ENCODE measurements at regions not wholly inside any gene's neighbourhood (a gene's known extent, or its start where the extent isn't known, plus 50 kb on each side); places are given as distances from the start of the nearest gene placed in this dataset.

DNA sequence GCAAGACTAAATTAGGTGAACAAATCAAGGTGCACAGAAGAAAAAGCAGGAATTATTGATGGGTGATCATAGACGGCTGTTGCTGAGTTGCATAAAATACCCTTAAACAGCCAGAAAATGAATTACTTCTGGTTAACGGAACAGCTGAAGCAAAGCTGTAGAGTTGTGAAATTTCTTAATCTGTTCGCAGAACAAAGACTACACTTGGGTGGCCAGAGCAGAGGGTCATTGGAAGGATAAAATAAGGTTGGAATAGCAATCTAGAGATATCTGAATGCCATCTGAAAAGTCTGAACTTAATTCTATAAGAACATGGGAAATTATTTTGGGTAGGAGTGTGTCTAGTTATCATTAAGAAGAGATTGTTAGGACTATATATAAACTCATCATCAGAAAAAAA lies 339.1 kb upstream of the RSPO3 start:
- TF ChIP-seq, protein P1, sequence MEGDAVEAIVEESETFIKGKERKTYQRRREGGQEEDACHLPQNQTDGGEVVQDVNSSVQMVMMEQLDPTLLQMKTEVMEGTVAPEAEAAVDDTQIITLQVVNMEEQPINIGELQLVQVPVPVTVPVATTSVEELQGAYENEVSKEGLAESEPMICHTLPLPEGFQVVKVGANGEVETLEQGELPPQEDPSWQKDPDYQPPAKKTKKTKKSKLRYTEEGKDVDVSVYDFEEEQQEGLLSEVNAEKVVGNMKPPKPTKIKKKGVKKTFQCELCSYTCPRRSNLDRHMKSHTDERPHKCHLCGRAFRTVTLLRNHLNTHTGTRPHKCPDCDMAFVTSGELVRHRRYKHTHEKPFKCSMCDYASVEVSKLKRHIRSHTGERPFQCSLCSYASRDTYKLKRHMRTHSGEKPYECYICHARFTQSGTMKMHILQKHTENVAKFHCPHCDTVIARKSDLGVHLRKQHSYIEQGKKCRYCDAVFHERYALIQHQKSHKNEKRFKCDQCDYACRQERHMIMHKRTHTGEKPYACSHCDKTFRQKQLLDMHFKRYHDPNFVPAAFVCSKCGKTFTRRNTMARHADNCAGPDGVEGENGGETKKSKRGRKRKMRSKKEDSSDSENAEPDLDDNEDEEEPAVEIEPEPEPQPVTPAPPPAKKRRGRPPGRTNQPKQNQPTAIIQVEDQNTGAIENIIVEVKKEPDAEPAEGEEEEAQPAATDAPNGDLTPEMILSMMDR (IDR thresholded peaks at IDR 0.05; ENCODE audit: low read length): no peak
- TF ChIP-seq EZH2 (IDR thresholded peaks at IDR 0.05; ENCODE audit: borderline replicate concordance, low read length): no peak

All from OCI-LY1 (cell line).